Transverse colon (tissue), 3 donors: ENCODE measurements at regions not wholly inside any gene's neighbourhood (a gene's known extent, or its start where the extent isn't known, plus 50 kb on each side); places are given as distances from the start of the nearest gene placed in this dataset.

ENCODE experiments used
- CTCF ChIP-seq, 5 experiments: fragments of 200-600 bp in 3 of 5; fragments of 450-650 bp in 2 of 5; sonication (generic) in 3 of 5; IDR thresholded peaks; 1 replicate in 2 of 5; 2 replicates in 3 of 5; pipeline ENCODE4 v1.5.1; 2016 to 2017; ENCODE audit warnings: antibody characterized with exemption in 5 of 5, inconsistent platforms in 3 of 5, mild to moderate bottlenecking in 2 of 5, moderate library complexity in 1 of 5
- EP300 ChIP-seq: sonication (generic); formaldehyde crosslinking; IDR thresholded peaks from one replicate; pipeline ENCODE4 v1.6.1; 2017; ENCODE audit warnings: antibody characterized with exemption, low read depth
- POLR2A ChIP-seq: fragments of 450-650 bp; IDR thresholded peaks from one replicate; pipeline ENCODE4 v1.6.1; 2016; ENCODE audit warnings: antibody characterized with exemption, mild to moderate bottlenecking, moderate library complexity

- no peak for TF ChIP-seq EP300
- no peak for TF ChIP-seq CTCF (IDR thresholded peaks at IDR 0.05)
- no peak for TF ChIP-seq POLR2A
Measured at GRCh38 chr12:74317078-74317601, 220.5 kb upstream of the ATXN7L3B start.
